Brain microvascular endothelial cell (primary cell): ENCODE measurements at regions not wholly inside any gene's neighbourhood (a gene's known extent, or its start where the extent isn't known, plus 50 kb on each side); places are given as distances from the start of the nearest gene placed in this dataset.

Source experiments
- DNase-seq: peaks from one replicate; pipeline ENCODE4 v3.0.0-alpha.2; 2020
- H3K27ac ChIP-seq: fragments of 250-450 bp; sonication (Bioruptor Pico); 2 replicates; pipeline ENCODE4 v1.5.1; 2020; ENCODE audit warnings: mild to moderate bottlenecking, moderate library complexity
- H3K27me3 ChIP-seq: fragments of 250-450 bp; sonication (Bioruptor Pico); replicated peaks from 2 replicates; pipeline ENCODE4 v1.5.1; 2020; ENCODE audit warnings: mild to moderate bottlenecking
- H3K36me3 ChIP-seq: fragments of 250-450 bp; sonication (Bioruptor Pico); replicated peaks from 2 replicates; pipeline ENCODE4 v1.5.1; 2020; ENCODE audit warnings: mild to moderate bottlenecking
- H3K4me3 ChIP-seq: 2 replicates; pipeline ENCODE4 v1.5.1; 2011; ENCODE audit warnings: low read depth, mild to moderate bottlenecking, control low read depth, low read length, moderate library complexity
- CTCF ChIP-seq: IDR thresholded peaks from 2 replicates; pipeline ENCODE4 v1.5.1; 2011; ENCODE audit warnings: low read depth, mild to moderate bottlenecking, moderate library complexity, low read length, control low read depth, inconsistent platforms; ENCODE audit errors: missing control alignments
- in situ Hi-C: cut with HindIII; loops from 2 replicates; pipeline ENCODE4 v1.10.0; 2017; ENCODE audit warnings: low sequenced_read_pairs, low pct_ligation_motif_present

GRCh38 chr13:61261746-61262472 is 153.7 kb downstream of the PCDH20 start:
- no peak overlapping the region for H3K4me3 ChIP-seq
- no peak for DNase-seq
- TF ChIP-seq CTCF: no peak
- H3K27ac ChIP-seq: no peak overlapping the region
- in situ Hi-C loops: no loop called here
- no peaks in the 10 kb centered on the region for H3K36me3 ChIP-seq
- H3K27me3 ChIP-seq: no peaks in the 10 kb centered on the region

GRCh38 chr13:61258185-61258584 is 157.5 kb downstream of the PCDH20 start:
- no peak for DNase-seq
- Histone ChIP-seq H3K4me3 (no peak overlapping the region), H3K36me3 (no peaks in the 10 kb centered on the region), H3K27me3 (no peaks in the 10 kb centered on the region), H3K27ac (no peak overlapping the region)
- TF ChIP-seq CTCF: no peak
- in situ Hi-C loops: no loop called here

- no peak for DNase-seq
- TF ChIP-seq CTCF: peak; percentile 43
- H3K27me3 ChIP-seq: no peaks in the 10 kb centered on the region
- no peaks in the 10 kb centered on the region for H3K36me3 ChIP-seq
- H3K4me3 ChIP-seq: no peak overlapping the region
- in situ Hi-C loops: no loop called here
- no peak overlapping the region for H3K27ac ChIP-seq
Observed at GRCh38 chr13:61255040-61255796, 160.4 kb downstream of the PCDH20 start.

GRCh38 chr13:61253105-61253877 is 162.4 kb downstream of the PCDH20 start:
- Histone ChIP-seq H3K36me3 (no peaks in the 10 kb centered on the region), H3K27me3 (no peaks in the 10 kb centered on the region), H3K4me3 (no peak overlapping the region), H3K27ac (no peak overlapping the region)
- in situ Hi-C loops: no loop called here
- no peak for DNase-seq
- TF ChIP-seq CTCF: no peak

- no peak for DNase-seq
- in situ Hi-C loops: no loop called here
- no peak for TF ChIP-seq CTCF
- Histone ChIP-seq H3K27me3 (no peaks in the 10 kb centered on the region), H3K36me3 (no peaks in the 10 kb centered on the region), H3K4me3 (no peak overlapping the region), H3K27ac (no peak overlapping the region)
Observed at GRCh38 chr13:61252213-61252612, 163.4 kb downstream of the PCDH20 start.
